ENCODE measurements at regions not wholly inside any gene's neighbourhood (a gene's known extent, or its start where the extent isn't known, plus 50 kb on each side); places are given as distances from the start of the nearest gene placed in this dataset.

DNA sequence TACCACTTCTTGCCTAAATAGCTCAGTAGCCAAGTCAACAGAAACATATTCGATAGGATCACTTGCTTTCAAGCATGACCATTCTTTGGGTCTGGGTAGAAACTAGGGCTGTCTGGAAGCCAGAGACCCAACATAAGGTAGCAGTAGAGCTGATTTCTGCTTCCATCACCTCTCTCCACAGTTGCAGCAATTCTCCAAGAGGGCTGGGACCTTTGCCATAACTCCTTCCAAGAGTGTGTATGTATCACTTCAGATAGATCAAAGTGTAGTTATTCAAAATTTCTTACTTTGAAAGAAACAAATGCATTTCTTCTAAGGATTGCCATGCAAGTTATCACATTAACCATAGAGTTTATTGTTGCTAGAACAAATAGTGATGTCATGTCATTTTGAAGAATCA is 172.0 kb upstream of the GALNT5 start:
- no peak for TF ChIP-seq EZH2phosphoT487 (IDR thresholded peaks at IDR 0.05; ENCODE audit: borderline replicate concordance, low read depth, low read length)
- TF ChIP-seq, protein P1, sequence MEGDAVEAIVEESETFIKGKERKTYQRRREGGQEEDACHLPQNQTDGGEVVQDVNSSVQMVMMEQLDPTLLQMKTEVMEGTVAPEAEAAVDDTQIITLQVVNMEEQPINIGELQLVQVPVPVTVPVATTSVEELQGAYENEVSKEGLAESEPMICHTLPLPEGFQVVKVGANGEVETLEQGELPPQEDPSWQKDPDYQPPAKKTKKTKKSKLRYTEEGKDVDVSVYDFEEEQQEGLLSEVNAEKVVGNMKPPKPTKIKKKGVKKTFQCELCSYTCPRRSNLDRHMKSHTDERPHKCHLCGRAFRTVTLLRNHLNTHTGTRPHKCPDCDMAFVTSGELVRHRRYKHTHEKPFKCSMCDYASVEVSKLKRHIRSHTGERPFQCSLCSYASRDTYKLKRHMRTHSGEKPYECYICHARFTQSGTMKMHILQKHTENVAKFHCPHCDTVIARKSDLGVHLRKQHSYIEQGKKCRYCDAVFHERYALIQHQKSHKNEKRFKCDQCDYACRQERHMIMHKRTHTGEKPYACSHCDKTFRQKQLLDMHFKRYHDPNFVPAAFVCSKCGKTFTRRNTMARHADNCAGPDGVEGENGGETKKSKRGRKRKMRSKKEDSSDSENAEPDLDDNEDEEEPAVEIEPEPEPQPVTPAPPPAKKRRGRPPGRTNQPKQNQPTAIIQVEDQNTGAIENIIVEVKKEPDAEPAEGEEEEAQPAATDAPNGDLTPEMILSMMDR (conservative IDR thresholded peaks at IDR 0.05; ENCODE audit: low read length): no peak

All from OCI-LY7 (cell line).